Vagina (tissue), 2 donors: ENCODE measurements at regions not wholly inside any gene's neighbourhood (a gene's known extent, or its start where the extent isn't known, plus 50 kb on each side); places are given as distances from the start of the nearest gene placed in this dataset.

Experiments used
- CTCF ChIP-seq, 3 experiments: fragments of 450-650 bp in 2 of 3; fragments of 200-600 bp in 1 of 3; sonication (generic) in 1 of 3; IDR thresholded peaks; one replicate each; pipeline ENCODE4 v1.5.1; 2017 to 2019; ENCODE audit warnings: antibody characterized with exemption in 3 of 3, mild to moderate bottlenecking in 2 of 3, moderate library complexity in 2 of 3
- POLR2A ChIP-seq, 2 donors: fragments of 450-650 bp; IDR thresholded peaks; one replicate each; pipeline ENCODE4 v1.6.1; 2017; ENCODE audit warnings: antibody characterized with exemption in 2 of 2, mild to moderate bottlenecking in 2 of 2, moderate library complexity in 2 of 2
- POLR2AphosphoS5 ChIP-seq, 2 donors: sonication (generic); formaldehyde crosslinking; IDR thresholded peaks; one replicate each; pipeline ENCODE4 v1.9.0; 2017; ENCODE audit warnings: antibody characterized with exemption in 2 of 2, mild to moderate bottlenecking in 2 of 2, low read depth in 1 of 2; ENCODE audit not compliant: insufficient read depth in 1 of 2

GRCh38 chr20:20915844-20916243 lies 190.3 kb downstream of the LINC00237 start:
- no peak for TF ChIP-seq POLR2A (IDR thresholded peaks at IDR 0.05)
- TF ChIP-seq CTCF (IDR thresholded peaks at IDR 0.05), result no peak
- TF ChIP-seq POLR2AphosphoS5 (IDR thresholded peaks at IDR 0.05; ENCODE audit: insufficient read depth in 1 of 2, low read depth in 1 of 2), result no peak
